Spleen (tissue), 7 donors: ENCODE measurements at regions not wholly inside any gene's neighbourhood (a gene's known extent, or its start where the extent isn't known, plus 50 kb on each side); places are given as distances from the start of the nearest gene placed in this dataset.

Experiments used
- CTCF ChIP-seq, 11 experiments: fragments of 200-600 bp in 7 of 11; fragments of 450-650 bp in 4 of 11; sonication (generic) in 4 of 11; IDR thresholded peaks in 8 of 11; conservative IDR thresholded peaks in 3 of 11; 1 replicate in 7 of 11; 2 replicates in 4 of 11; pipeline versions ENCODE4 v1.4.0 to v1.8.0; 2016 to 2021; ENCODE audit warnings: antibody characterized with exemption in 11 of 11, inconsistent platforms in 4 of 11, mild to moderate bottlenecking in 1 of 11
- POLR2A ChIP-seq, 3 donors: fragments of 450-650 bp; IDR thresholded peaks; one replicate each; pipeline ENCODE4 v1.5.1; 2017; ENCODE audit warnings: antibody characterized with exemption in 3 of 3, mild to moderate bottlenecking in 1 of 3
- donor health status: DM: no; HTN: no; CAD: no; lungs with moderate emphysema.
- donor health status: DM: no; HTN: no; CAD: no.
- donor health status: DM: no; HTN: no; CAD: no.

GRCh38 chr7:31416381-31416870 is 75.9 kb upstream of the NEUROD6 start:
- TF ChIP-seq CTCF (IDR thresholded peaks at IDR 0.05 in 8 of 11, conservative IDR thresholded peaks at IDR 0.05 in 3 of 11), result no peak
- TF ChIP-seq POLR2A (IDR thresholded peaks at IDR 0.05), result no peak
